Fibroblast of skin of right quadriceps (primary cell): ENCODE measurements at regions not wholly inside any gene's neighbourhood (a gene's known extent, or its start where the extent isn't known, plus 50 kb on each side); places are given as distances from the start of the nearest gene placed in this dataset.
A peak's percentile ranks its signal among the peaks of the same experiment; 100 is the strongest.

ENCODE experiments used
- DNase-seq: peaks from one replicate; pipeline ENCODE4 v3.0.0-alpha.2; 2013

DNA sequence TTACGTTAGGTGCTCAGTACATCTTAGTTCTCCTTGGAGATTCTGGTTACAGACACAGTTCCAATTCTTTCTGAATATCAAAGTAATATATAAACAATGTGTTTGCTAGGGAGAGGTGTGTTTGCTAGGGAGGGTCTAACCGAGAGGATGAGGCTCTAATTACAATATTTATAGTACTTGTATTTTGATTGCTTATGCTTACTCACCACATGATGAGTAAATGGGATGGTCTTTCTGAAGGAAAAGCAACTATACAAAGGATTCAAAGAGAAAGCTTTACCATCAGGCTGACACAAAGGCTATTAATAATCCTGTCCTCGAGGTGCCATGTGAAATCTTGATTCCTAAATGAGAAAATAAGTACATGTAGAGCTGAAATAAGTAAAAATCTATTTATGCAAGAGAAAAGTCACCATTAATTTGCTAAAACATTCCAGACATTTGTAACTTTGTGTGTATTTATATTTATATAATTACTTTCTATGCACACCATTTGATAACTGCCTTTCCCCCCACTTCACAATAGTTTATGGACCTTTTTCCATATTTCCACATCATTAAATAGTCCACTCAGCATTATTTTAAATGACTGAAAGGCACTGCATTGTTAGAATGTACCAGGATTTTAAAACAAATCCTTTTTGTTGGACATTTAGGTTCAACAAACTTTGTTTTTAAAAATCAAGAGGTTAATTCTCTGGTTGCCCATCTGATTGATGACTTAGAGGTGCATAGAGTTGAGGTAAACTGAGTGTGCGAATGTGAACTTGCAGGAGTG is 94.5 kb upstream of the FN1 start:
- peak; percentile 74 for DNase-seq

DNA sequence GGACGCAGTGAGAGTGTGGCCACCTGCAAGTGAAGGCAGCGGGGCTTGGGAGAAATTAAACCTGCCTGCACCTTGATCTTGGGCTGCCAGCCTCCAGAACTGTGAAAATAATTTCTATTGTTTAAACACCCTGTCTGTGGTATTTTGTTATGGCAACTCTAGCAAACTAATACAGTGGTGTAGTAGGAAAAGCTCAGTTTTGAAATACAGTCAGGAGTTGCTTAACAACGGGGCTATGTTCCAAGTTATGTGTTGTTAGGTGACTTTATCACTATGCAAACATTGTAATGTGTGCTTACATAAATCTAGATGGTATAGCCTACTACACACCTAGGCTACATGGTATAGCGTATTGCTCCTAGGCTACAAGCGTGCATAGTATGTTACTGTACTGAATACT is 93.4 kb upstream of the FN1 start:
- peak; percentile 75 for DNase-seq

DNA sequence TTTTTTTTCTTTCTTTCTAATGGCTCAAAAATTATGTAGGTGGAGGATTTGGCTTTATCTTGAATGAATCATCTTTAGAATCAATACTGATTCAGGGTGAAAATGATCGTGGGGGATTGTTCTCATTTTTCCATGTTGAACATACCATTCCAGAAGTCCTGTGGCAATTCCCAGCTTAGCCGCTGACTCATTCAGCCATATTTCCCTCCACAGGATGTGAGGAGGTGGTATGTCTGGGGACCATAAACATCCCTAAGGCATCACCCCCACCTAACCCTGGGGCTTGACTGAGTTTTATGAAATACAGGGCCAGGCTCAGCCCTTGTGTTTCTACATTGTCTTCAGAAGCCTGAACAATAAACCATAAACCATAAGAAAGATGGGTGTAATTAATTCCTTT is 92.7 kb upstream of the FN1 start:
- DNase-seq, result peak; percentile 100

DNA sequence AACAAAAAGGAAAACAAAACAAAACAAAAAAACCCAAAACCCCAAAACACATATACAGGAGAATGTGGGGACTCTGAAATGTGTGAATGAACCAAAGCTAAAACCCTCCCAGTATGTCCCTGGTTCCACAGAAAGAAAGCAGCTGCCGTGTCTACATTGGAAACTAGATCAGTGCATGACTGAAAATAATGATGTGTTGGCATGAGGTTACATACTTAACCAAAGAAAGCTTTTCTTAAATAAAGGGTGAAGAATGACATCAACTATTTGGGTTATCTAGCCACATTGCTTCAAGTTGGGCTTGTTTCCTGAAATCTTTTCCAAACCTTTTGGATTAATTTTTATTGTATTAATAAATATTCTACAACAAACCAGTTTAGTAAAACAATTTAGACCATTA is 91.9 kb upstream of the FN1 start:
- peak; percentile 77 for DNase-seq

DNA sequence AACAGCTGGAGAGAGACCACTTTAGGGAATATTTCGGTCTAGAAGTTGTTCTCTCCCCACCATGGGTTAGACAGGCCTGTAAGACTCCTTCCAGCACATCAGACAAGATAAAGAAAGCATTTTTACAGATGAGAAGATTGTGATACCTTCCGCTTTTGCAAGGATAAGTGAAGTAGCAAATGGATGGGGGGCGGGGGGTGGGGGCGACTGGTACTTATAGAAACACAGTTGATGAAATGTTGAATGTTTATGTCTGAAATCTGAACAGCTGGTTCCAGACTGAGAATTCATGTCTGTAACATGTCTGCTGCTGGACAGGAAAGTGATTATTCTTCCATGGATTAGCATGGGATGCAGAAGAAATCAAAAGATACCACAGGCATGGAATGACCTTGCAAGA is 90.5 kb upstream of the FN1 start:
- DNase-seq, result no peak

DNA sequence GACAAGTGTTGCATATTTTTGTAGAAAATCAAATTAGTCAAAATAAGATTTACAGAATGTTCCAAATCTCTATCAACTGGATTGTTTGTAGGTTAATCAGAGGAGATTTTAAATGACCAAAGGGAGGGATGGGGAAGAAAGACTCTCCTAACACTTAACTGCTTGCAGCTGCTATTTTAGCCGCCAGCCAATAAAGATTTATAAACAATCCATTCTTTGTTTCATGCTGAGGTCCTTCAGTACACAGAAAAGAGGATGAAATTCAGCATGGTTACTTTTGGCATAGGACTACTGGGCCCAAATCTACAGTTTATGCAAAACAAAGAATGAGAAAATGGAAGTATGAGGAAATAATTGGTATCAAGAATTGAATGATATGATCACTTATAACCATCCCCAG is 86.4 kb upstream of the FN1 start:
- DNase-seq, result no peak

DNA sequence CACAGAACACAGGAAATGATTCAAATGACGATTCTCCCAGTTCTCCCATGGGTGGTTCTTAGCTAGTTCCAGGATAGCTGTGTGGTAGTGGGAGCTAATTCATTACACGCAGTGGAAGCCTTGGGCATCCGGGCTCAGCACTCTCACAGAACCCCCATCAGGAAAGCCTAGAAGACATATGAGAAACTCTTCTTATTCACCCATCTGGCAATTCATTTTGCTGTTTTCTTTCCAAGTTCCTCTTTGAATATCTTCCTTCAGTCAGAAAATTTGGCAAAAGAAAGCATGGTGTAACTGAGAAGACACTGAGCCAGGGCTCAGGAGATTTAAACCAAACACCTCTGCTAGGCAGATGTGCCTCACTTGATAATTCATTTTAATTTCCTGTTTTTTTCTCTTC is 85.2 kb upstream of the FN1 start:
- peak; percentile 37 for DNase-seq

DNA sequence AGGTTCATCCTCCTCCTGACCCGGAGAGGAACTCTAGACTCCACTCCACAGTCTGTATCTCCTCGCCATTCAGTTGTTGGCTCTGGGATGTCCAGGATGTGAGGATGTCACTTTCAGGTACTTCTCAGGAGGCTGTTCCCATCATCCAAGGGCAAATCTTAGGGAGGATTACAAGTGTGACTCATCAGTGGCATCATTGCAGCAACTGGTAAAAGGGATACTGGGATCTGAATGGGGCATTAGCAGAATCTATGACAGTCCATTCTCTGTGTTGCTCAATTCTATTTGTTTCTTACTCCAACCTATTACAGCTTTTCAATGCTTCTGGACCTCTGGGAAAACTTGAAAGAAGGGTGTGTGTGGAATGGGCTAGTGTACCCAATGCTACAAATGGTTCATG is 81.5 kb upstream of the FN1 start:
- DNase-seq, result no peak

DNA sequence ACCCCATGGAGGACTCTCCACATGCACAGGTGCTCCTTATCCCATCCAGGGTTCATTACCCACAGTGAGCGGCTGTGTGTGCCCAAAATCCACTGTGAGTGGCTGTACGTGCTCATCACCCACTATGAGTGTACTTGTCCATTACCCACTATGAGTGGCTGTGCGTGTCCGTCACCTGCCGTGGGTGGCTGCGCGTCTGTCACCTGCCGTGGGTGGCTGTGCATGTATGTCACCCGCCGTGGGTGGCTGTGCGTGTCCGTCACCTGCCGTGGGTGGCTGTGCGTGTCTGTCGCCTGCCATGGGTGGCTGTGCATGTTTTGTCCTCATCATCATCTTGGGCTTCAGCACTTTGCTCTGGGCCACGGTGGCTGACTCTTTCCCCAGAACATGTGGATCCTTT is 78.6 kb upstream of the FN1 start:
- no peak for DNase-seq

DNA sequence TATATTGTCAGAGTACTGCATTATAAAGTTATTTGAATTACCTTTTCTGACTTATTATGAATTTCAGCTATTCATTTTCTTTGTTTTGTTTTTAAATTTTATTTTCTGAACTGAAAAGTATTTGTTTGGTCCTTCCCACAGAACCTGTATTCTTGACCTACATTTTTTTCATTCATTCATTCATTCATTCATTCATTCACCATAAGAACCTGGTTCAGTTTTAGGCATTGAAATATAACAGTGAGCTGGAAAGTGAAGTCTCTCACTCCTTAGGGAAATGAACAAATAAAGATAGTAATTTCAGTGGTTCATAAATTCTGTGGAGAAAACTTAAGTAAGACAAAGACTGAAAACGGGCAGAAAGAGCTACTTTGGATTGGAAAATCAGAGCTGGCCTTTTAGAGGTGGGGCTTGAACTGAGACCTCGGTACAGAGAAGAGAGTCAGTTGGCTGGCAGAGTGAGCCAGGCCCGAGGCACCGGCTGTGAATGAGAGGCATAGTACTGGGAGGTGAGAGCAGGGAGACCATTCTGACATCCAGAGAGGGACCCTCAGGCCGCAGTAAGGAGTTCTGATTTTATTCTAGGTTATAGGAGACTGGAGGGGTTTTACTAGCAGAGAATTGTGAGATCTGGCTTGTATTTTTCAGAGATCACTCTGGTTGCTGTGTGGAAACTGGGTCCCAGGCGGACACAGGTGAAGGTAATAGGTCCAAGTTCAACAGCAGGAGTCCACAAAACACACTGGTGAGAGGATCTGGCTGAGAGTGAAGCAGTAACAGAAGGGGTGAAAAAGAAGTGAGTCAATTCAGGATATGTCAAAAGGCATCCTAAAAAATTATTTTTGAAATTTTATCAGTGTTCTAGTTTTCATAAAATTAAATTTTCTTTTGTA is 75.8 kb upstream of the FN1 start:
- DNase-seq, result no peak

DNA sequence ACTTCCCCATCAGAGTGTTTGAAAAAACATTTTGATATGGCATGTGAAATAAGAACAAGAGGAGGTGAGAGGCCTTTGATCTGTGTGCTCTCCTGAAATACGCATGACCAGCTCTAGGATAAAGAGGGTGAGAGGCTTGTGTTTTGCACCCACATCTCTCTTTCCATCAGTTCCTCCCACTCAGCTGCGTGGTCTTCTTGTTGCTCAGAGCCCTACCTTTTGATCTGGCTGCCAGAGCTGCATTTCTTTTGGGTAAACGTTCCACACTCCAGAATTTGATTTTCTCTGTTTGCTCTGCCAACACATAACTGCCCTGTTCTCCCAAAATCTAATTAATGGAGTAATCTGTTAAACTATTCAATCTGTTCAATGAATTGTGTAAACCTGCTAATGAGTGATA is 72.0 kb upstream of the FN1 start:
- no peak for DNase-seq

DNA sequence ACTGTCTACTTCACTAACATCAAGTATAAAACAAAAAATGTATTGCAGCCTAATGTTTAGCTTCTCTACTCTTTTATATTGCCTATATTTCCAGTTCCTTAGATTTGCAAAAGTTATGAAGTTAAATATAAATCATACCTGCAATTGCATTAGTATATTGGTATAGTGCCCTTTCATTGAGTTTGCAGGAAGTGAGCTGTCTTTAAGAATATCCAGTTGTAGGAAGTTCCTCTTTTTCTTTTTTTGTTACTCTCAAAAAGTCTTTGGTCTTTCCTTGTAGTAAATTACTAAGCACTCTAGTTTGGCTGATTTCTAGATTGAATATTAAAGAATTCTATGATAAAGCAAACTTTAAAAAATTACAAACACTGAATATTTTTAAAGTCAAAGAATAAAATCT is 71.3 kb upstream of the FN1 start:
- DNase-seq, result no peak

DNA sequence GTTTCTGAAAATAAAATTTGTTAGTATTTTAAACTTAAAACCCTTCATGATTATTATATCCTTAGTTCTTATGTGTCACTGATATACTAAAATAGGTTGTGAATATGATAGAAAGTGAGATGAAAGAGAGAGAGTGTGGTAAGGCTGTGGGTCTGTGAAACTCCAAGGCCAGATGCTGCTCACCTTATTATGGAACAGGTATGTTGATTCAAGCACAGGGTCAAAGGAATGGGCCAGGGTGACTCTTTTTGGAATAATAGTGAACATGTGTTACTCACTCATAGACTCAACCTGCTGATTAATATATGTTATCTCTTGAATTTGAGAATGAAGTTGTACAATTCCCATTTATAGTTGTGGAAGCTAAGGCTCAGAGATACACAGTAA is 70.7 kb upstream of the FN1 start:
- no peak for DNase-seq

DNA sequence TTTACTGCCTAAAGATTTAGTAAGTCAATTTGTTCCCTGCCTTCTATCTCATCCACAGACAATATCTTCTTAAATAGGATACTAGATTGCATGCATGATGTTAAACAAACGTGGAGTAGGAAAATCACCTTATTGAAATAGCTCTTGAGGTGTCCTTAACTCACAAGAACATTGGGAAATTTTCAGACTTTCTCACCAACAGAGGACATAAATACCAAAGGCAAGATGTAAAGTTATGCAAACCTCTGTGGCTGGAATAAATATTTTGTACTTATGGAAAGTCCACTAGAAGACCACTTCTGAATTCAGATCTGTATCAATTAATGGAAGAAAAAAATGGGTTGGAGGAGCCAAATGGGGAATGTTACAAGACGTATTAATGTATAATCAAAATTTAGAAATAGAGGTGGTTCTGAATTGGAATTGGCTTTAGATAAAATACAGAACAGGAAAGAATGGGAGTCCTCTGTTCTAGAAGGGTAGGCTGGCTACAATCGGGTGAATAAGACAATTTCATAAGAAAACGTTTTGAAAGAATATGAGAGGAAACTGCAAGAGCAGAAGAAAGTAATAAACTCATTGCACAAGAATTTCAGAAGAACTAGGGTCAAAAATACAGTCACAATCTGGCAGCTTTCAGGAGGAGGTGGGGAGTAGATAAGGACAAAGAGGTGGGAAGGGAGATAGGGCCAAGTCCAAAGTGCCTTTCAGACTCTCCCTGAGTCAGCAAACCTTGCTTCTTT is 69.3 kb upstream of the FN1 start:
- DNase-seq, result peak; percentile 74

DNA sequence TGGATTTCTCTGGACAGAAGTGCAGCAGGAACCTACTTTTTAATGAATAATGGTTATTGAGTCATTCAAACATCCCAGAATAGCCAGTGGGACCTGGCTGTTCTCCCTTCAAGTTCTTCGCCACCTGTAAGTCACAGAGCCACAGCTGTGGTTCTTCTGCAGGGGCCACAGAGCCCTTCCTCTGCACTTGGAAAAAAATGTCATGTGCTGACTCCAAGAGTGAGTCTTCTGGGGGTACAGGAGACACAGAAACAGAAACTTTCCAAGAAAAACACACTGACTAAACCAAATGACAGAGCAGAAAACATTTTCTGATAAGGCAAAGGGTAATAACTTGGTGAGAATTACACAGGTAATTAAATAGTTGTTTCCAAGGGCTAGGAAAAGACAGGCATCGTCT is 68.7 kb upstream of the FN1 start:
- no peak for DNase-seq

DNA sequence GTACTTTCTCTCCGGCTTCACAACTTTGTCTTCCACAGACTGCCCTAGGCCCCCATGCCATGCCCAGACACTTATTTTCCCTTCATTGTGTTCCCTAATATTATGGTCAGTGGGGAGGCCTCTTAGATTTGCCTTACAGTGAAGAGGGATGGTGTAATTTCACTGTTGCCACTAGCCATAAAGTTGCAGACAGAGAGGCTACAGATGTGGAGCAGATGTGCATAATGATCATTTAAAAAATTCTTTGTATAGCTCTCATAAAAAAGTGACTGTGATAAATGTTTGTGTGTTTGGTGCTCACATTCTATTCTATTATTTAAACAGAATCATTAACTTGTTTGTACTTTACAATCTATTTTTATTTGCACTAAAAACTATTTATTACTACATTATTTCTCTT is 67.5 kb upstream of the FN1 start:
- DNase-seq, result peak; percentile 17

DNA sequence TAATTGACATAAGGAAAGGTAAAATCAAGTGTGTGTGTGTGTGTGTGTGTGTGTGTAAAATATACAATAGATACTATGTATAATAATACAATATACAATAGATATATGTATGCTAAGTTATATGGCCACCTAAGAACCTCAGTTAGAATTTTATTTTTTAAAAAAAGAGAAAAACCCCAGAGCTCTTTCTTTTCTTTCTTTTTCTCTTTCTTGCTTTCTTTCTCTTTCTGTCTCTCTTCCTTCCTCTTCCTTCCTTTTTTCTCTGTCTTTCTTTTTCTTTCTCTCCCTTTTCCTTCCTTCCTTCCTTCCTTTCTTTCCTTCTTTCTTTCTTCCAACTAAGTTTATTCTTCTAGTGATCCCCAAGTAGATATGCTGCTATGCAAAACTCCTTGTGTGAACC is 64.6 kb upstream of the FN1 start:
- DNase-seq, result no peak

DNA sequence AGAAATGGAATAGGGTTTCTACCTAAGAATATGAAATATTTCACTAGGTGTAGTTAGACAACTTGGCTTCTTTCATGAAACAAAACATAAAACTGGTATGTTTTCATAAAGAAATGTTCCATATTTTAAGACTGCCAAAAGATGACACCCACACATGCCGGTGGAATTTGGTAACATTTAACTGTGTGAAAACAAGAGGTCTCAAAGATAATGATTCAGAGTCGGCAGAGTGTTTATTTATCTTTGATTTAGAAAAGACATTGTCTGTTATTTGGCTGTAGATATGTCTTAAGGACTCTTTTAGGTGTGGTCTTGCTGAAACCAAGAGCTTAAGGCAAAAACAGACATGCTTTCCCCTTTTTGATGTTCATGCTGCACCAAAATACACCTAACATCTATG is 63.5 kb upstream of the FN1 start:
- DNase-seq, result peak; percentile 27

DNA sequence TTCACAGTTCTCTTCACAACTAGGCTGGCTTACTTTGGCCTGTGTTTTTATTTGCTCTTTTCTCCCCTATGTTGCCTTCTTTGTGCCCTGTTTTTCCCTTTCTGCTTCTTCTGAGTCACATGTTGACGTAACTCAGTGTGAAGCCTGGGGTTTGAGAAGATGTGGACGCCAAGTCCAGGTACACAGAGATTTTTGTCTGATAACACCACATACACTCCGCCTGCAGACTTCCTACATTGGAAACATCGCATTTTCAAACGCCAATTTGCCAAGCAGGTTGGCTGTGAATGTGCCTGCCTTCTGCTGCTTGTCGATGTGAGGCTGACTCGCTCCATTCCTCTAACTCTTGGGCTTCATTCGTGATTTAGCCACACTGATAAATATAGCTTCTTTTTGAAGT is 62.6 kb upstream of the FN1 start:
- no peak for DNase-seq

DNA sequence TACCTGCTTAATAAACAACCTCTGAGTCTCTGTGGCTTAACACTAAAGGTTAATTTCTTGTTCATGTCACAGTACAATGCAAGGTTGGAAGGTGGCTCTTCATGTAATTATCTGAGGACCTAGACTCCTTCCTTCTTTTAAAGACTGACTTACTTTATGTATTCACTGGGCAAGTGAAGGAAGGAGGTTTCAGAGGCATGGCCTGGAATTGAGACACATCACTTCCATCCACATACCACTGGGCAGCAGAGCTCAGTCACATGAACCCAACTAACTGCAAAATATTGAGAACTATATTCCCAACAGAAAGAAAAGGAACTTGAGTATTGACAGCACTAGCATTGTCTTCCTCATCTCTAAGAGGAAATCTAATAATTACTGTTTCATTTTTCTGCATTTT is 57.5 kb upstream of the FN1 start:
- DNase-seq, result no peak

DNA sequence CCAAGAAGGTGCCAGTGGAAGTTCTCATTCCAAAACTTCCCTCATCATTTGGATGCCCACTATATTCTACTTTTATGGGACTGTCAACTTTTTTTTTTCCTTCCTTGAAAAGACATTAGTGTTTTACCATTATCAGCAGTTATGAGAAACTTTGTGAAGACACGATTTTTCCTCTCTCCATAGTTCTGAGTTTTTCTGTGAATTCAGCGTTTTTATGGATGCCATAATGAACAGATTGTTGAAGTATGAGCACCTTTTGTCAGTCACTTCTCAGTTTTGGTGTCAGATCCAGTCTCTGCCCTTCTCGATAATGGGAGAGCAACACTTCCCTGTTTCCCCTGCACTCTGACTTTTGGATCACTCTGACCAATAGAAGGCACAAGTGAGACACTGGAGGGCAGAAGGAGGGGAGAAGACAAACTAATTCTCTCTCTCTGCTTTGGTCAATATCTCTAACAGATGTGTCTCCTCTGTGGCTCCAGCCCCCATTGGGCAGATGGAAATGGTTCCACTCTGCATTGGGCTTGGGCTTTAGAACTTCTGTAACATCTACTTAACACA is 53.5 kb upstream of the FN1 start:
- no peak for DNase-seq

DNA sequence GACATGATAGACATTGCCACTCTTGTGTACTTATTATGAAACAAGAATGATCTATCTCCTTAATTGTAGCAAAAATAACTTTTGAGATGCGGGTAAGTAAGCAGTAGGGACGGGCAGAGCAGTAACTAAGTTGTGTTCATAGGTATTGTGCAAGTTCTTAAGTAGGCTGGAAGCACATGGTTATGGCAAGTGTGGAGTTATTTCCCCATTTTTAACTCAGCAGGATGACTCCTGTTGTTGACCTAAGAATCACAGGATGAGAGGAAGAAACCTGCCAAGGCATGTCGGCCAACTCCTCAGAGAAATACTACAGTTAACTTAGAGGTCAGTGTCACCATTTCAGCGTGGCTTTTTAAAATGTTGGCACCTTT is 51.1 kb upstream of the FN1 start:
- no peak for DNase-seq

DNA sequence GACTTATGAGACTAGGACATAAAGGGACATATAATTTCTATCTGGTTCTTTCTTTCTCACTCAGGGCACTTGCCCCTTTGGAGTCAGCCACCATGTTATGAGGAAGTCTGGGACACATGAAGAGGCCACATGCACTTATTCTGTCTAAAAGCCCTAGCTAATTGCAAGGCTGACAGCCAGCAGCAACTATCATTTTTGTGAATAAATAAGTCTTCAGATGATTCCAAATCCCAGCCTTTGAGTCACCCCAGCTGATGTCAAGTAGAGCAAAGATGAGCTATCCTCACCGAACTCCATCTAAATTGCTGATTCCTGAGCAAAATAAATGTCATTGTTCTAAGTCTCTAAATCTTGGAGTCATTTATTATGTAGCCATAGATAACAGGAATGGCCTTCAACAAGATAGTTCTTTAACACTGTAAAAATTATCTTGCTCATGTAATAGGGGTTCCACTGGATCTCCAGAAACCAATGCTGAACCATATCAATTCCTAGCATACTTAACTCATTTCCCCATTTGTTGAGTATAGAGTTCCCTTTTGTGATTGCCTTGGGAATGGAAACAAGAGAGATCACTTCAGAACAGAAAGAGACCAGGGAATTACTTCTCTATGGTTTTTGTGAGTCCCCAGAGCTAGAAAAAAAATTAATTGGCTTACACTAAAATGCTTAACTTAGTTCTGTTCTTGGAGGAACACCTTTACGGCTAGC is 50.6 kb upstream of the FN1 start:
- DNase-seq, result no peak
